ENCODE measurements at regions not wholly inside any gene's neighbourhood (a gene's known extent, or its start where the extent isn't known, plus 50 kb on each side); places are given as distances from the start of the nearest gene placed in this dataset.

DNA sequence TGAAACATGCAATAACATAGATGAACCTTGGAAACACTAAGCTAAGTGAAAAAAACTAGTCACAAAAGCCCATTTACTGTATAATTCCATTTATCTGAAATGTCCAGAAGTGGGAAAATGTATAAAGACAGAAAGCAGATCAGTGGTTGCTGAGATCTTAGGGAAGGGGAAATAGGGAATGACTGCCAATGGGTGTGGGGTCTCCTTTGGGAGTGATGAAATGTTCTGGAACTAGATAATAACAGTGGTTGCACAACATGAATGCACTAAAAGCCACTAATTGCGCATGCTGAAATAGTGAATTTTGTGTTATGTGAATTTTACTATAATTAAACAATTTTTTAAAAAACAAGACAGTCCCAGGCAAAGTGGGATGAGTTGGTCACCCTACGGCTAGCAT, 472.8 kb downstream of the CCDC171 start:
- DNase-seq (ENCODE audit: low read depth in 2 of 2), result no peak

DNA sequence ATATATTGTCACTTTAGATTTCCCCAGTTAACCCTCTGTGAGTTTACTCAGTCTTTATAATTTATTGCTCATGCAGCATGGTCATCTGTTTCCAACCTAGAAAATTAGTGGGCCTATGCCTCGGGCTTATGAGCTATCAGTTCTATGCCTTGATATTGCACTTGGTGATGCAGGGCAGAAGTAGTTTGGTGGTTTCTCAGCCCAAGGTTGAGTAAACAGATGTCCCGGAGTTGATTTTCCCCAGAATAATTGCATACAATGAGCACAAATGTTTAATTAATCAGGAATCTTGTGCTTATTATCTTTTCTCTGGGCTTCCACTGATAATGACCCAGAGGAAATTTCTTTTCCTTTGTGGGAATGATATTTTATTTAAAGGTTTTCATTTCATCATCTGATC, 474.0 kb downstream of the CCDC171 start:
- DNase-seq (ENCODE audit: low read depth in 2 of 2), result no peak

DNA sequence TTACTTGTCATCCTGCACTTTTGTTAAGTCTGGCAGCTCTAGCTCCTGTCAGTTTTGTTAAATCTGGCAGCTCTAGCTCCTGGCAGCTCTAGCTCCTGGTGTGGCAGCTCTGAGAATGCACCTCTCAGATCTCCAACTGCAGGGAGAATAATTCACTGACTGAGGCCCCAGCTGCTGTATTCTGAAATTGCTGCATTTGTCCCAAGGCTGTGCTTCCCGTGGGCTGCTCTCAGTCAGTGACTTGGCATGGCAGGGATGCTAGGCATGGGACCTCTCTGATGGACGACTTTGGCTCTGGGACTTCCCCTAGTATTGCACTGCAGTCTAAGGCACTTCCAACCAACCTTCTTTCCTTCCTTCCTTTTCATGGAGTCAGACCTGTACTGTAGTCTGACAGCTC, 475.7 kb downstream of the CCDC171 start:
- no peak for DNase-seq (ENCODE audit: low read depth in 2 of 2)

DNA sequence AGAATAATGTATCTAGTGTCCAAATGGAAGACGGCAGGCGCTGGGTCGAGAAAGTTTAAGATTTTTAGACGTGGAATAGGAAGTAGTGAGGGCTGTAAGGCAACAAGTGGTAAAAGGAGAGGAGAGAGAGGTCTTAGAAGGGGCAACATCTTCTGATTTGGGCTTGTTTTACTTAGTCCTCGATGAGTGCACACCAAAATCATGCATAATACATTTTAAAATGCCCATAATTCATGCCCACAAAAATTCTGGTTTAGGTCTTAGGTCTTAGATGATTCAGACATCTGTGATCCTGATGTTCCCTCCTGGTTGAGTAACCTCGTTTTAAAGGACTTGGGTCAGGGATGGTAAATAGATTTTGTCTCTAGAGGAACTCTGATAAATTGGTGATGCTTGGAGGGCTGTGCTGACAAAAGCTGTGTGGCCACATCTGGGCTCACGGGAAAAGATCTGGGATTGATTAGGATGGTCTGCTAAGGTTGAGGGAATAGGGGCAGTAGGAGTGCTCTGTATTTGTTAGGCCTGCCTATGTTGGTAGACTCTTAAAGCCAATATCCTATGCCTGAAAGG, 476.3 kb downstream of the CCDC171 start:
- no peak for DNase-seq (ENCODE audit: low read depth in 2 of 2)

DNA sequence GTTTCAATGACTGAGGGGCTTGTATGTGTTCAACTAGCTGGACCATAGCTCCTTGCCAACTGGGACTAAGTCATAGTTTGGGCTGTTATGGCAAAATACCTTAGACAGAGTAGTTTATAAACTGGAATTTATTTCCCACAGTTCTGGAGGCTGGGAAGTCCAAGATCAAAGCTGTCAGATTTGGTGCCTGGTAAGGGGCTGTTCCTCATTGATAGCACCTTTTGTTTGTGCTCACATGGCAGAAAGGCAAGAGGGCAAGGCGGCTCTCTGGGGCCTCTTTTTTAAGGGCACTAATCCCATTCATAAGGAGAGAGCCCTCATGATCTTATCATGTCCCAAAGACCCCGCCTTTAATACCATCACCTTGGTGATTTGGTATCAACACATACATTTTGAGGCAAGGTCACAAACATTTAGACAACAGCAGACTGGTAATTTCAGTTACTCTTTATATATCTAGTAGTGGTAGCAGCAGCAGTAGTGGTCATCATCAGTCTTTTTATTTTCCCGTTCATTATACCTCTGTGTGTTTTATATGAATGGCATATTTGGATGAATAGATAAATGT, 477.0 kb downstream of the CCDC171 start:
- DNase-seq (ENCODE audit: low read depth in 2 of 2), result no peak

DNA sequence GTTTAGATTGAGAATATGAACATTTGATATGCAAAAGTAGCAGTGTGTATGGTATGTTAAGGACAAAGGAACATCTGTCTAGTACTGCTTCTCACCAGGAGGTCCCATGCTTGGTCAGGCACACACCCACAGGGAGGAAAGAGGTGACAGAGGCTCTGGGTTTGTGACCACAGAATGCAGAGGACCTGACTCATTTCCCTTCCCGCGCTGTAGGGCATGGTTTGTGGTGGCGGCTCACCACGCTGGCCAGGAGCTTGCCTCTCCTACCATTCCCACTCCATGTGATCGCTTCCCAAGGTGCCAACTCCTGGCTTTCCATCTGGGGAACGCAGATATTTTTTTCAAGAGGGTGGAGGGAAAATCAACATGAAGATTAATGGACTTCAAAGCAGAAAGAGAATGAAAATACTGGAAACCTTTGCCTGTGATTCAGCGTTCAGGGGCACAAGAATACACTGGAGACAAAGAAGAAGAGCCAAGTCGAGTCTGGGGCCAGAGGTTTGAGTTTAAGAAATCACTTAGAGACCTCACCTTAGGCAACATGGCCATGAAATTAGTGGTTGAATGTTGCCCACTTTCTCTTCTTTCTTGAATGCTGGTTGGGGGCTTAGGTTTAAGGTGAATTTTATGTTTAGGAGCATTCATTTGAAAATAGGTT, 477.8 kb downstream of the CCDC171 start:
- DNase-seq (ENCODE audit: low read depth in 2 of 2), result no peak

DNA sequence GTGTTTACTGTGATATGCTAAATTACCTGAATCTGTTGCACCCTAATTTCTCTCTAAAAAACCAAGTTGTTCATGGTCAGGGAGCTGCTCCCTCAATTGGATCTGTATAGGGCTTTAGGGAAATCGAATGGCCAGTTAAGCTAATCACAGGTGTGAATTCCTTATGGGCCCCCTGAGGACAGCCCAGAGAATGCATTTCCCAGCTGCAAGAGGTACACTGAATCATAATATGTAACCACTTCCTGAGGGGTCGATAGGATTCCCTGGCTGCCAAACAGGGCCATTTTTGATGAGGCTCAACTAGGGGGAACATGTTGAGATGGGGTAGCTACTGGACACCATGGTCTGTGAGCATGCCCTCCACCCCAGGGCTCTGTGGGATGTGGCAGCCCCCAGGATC, 478.6 kb downstream of the CCDC171 start:
- no peak for DNase-seq (ENCODE audit: low read depth in 2 of 2)

DNA sequence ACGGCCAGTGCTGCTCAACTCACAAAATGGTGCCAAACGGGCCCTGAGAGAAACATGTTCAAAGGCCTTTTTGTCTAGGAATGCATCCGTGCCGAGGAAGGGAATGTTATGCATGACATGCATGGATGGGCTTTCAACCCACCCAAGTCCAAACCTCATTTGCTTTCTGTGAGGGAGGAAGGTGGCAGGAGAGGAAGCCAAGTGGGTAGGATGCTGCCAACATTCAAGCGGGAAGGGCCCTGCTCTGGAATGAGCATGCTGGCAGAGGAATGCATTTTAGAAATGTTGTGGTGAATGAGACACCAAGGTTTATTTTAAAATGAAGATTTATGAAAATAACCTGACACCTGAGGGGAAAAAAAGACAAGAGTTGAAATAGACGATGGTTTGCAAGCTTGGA, 479.1 kb downstream of the CCDC171 start:
- no peak for DNase-seq (ENCODE audit: low read depth in 2 of 2)

DNA sequence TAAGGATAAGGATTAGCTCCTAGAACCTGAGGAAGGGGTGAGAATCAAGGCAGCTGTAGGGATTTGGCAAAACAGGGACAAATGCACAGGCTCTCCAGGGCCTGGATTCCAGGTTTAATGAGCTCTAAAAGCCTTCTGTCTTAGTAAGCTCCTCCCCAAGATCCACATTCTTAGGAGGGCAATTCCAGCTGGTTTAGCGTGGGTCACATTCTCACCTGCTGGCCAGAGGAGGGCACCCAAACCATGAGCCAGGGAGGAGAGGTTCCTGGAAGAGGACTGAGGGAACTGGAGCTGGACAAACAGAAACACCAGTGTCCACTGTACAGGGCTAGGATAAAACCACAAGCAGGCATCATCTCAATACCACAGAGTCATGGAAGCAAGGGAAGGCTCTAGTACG, 480.0 kb downstream of the CCDC171 start:
- DNase-seq (ENCODE audit: low read depth in 2 of 2), result no peak

DNA sequence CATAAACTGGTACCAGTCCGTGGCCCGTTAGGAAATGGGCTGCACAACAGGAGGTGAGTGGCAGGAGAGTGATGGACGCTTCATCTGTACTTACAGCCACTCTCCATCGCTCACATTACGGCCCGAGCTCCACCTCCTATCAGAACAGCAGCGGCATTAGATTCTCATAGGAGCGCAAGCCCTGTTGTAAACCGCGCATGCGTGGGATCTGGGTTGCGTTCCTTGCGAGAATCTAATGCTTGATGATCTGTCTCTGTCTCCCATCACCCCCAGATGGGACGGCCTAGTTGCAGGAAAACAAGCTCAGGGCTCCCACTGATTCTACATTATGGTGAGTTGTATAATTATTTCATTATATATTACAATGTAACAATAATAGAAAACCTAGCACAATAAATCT, 480.4 kb downstream of the CCDC171 start:
- no peak for DNase-seq (ENCODE audit: low read depth in 2 of 2)

DNA sequence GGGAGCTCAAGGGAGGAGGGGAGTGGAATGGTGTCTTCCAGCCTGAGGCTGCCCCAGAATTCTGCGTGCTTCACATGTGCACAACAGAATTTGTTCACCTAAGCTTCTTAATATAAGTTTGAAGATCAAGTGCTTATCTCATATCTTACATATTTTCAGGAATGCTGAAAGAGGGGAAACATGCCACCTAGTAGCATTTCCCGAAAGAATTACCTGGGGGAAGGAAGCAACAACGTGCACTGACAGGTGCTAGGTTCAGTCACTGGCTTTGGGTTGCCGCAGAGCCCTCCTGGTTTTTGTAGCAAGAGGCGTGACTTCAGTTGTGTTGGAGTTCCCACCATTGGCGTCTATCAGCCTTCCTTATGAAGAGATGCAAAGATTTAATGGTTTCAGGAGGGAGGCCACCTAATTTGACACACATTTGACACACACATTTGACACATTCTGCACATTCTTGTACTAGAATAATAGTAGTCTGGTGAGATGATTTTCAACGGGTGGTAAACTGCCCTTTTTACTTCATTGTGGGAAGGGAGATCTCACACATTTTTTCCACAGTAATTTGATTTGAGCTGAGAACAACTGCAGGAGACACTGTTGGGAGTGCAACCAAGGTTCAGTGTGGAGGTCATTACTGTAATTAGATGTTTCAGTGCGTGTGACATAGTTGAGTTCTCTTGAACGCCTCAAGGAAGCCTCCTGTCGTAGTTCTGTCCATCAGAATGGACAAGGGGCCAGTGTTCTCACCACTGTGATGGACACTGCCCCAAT, 481.3 kb downstream of the CCDC171 start:
- DNase-seq (ENCODE audit: low read depth in 2 of 2), result no peak

DNA sequence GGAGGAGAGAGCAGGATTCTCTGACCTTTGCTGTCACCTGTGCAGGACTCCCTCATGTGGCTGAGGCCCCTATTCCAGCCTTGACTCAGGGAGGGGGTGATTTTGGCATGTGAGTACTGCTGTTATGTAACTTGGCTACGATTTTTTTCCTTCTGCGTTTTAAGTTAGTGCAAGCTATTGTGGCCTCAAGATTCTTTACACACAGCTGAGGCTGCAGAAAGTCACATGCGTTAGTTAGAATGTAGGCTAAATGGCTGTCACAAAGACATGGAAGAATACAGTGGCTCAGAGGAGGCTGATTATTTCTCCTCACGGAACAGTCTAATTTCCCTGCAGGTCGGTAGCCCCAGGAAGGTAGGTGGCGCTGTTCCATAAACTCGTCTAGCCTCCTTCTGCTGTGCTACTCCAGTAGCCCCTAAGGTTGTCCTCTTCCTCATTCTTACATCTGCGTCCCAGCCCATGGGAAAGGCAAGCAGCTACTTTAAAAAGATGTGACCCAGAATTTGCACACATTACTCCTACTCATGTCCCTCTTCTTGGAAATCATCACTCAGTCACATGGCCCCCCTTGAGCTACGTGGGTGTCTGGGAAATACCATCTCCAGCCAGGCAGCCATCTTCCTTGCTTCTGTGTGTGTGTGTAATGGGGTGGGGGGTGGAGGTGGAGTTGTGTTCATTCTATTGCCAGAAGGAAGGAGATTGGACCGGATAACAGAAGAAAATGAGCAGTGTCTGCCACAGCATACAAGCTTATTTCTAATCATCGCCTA, 486.6 kb downstream of the CCDC171 start:
- no peak for DNase-seq (ENCODE audit: low read depth in 2 of 2)

DNA sequence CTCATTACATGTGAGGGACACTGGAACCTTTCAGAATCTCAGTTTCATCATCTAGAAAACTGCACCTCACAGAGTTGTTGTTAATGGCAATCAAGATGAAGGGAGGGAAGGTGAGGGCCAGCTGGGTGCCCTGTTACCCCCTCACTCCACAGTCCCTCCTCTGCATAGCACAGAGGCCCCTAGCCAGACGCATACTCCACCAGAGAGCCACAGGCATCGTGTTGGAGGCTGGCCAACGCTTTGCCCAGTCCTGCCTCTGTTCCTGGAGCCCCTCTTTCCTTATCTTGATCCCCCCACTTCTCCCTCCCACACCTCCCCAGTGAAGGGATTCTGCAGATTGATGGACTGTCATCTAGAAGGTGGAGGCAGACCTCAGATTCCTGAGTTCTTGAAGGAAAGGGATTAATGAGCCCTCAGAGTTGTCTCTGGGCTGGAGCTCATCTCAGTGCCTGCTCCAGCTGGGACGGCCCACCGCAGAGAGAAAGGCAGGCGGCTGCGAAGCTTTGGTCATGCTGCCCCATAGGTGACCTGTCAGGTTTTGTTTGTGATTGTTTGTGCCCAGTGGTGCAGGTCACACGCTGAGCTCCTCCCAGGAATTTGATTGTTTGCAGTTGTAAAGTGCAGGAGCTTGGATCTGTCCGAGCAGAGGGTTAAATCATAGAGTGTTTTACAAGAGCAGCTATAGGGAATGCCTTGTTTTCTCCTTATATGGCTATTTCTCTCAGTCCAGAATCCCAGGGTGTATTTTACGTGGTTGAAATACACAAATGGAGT, 487.3 kb downstream of the CCDC171 start:
- DNase-seq (ENCODE audit: low read depth in 2 of 2), result no peak

DNA sequence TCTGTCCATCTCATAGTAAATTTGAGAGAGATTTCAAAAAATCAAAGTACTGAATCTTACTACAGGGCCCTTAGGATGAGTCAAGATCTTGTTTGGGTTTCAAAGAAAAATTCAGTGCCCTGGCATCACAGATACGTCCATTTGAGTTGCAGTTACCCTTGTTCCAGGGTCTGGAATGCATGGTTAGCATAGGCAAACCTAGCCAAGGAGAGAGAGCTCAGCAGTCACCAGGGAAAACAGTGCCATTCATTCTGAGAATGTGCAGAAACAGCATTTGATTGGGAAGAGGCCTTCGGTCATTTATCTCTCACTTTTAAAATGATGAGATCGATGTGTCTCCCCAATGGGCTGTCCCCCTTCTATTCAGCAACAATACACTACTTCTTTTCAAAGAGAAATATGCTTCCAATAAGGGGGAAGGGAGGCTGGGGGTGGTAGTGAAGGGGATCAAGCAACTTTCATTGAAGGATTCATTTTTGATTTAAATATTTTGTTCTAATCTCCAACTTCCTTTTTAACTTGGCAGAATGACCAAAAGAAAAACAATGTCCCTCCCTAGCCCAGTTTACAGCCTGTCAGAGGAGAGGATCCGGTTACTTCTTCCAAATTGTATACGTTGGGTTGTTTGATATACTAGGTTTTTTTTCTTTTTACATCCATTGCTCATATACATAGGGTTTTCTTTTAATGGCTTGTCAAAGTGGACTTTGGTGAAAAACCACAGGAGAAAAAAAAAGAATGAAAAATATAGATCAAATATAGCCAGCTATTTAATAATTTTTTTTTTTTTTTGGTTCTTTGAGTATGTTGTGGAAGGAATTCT, 491.1 kb downstream of the CCDC171 start:
- DNase-seq (ENCODE audit: low read depth in 2 of 2), result no peak

DNA sequence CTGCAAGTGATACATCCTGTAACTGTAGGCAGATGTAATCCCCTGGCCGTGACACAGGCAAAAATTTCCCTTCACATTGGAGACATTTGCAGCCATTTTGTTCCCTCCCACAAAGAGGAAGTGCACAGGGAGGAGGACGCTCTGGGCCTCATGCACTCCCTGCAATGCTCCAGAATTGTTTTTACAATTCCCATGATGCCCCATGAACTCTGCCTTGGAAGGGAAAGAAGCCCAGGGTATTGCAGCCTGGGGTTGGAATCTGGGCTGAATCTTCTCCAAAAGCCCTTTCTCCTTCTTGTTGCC, 491.7 kb downstream of the CCDC171 start:
- no peak for DNase-seq (ENCODE audit: low read depth in 2 of 2)

DNA sequence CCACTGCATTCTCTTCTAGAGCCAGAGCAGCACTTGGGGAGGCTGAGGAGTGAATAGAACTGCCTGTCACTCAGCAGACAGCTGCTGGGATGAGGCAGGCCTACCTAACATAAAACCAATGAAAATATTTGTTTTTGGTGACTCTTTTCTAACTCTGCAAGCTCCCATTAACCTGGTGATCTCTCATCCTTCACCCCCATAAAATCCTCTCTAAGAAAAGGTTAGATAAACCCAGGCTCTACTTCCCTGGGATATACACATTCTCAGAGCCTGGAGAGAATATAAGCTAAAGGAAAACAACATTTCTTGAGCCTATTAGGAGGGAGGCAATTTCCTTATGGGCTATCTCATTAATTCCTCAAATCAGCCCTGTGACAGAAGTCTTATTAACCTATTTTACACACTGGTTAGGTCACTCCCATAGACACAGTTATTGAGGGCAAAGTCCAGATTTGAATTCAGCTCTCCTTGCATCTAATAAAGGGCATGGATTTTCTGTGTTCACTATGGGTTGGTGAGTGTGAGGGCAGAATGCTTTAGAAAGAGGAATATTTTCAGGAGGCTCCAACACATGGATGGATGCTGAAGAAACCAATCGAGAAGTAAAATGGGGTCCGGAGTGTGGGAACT, 492.9 kb downstream of the CCDC171 start:
- no peak for DNase-seq (ENCODE audit: low read depth in 2 of 2)

DNA sequence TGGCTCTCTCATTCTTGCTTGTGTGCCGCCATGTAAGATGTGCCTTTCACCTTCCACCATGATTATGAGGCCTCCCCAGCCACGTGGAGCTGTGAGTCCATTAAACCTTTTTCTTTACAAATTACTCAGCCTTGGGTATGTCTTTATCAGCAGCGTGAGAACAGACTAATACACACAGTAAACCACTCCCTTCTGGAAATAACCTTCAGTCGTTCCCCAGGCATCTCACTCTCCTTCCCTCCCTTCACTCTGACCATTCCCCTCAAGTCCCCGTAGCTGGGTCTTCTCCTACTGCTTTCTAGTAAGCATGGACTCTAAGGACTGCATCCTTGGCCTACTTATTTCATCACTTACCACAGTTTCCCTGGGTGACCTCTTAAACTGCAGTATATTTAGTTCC, 493.9 kb downstream of the CCDC171 start:
- DNase-seq (ENCODE audit: low read depth in 2 of 2), result no peak

DNA sequence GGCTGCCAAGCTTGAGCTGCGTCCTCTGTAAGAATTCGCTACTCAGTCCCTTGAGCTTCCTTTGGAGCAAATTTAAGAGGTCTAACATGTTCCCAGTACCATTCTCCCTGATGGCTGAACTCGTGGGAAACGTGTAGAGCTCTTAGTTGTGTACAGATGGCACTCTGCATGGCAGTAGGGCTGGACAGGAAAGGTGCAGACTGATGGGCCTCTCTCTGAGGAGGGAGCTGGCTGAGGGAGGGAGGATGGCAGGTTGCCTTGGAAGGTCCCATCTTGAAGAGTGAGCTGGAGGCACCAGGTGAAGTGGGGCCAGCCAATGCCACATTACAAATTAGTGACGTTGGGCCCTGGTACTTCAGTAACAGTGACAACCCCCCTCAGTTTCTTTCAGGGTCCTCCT, 495.3 kb downstream of the CCDC171 start:
- DNase-seq (ENCODE audit: low read depth in 2 of 2), result no peak

DNA sequence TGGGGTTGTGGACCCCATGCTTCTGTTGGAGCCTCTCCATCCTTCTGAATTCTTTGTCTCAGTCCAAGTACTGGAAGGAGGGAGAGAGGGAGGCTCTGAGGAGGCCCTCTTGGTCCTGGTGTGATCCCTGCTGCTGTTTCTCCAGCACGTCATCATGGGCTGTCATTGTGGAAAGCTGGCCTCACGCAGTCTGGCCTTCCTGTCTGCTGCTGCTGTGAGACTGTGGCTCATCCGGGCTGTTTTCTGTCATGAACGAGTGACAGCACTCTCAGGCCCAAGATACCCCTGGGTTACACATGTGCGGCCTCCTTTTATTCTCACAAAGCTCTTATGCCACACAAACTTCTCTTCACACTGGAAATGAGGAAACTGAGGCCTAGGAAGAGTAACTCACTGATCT, 499.3 kb downstream of the CCDC171 start:
- DNase-seq (ENCODE audit: low read depth in 2 of 2), result no peak

All from stimulated activated CD4-positive, alpha-beta T cell treated with anti-CD3 and anti-CD28 coated beads, Interleukin-15, amount 100 ng/mL, for 48 hours (primary cell).